ENCODE measurements at regions not wholly inside any gene's neighbourhood (a gene's known extent, or its start where the extent isn't known, plus 50 kb on each side); places are given as distances from the start of the nearest gene placed in this dataset.

DNA sequence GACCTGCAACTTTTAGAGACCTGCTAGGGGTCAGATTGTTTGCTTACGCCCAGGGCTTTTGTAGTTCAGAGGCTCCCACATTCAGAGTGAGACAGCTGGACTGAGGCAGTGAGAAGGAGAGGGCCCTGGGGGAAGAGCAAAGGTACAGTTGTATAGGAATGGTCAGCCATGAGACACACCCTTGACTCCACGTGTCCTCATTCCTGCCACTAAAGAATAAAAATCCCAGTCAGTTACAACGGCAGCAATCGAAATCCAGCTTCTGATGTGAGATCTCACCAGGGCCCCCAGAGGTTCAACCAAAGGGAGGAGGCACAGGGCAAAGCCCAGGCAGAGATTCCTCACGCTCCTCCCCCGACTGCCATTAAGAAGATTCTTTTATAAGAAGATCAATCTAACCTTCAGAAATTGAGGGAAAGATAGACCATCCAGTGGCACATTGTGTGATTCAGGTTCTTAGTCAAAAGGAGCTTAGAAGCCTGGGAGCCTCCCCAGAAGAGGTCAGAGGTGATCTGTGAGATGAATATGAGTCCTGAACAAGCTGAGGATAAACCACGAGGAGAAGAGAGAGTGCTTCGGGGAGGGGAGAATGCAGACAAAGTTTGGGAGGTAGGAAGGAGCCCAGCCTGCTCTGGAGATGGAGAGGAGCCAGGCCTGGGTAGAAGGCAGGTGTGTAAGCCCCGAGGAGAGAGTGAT, 317.0 kb downstream of the CYP26B1 start:
- no peak overlapping the region for H4K5ac ChIP-seq (ENCODE audit: insufficient read length, low read depth, low read length)
- no peak overlapping the region for H3K23ac ChIP-seq (ENCODE audit: insufficient read length)
- no peak overlapping the region for H3K9ac ChIP-seq (replicated peaks in 1 of 4; ENCODE audit: extremely low read depth in 1 of 4, low read depth in 3 of 4, low read length in 3 of 4)
- H3K27me3 ChIP-seq (replicated peaks in 1 of 4; ENCODE audit: control insufficient read depth in 3 of 4, extremely low read depth in 1 of 4, insufficient read depth in 3 of 4, low read length in 3 of 4): no peaks in the 10 kb centered on the region
- H3K27ac ChIP-seq (ENCODE audit: low read depth, low read length): no peak overlapping the region
- DNase-seq (ENCODE audit: low read depth in 1 of 2, low spot score in 2 of 2): no peak
- H4K8ac ChIP-seq (ENCODE audit: extremely low read depth, insufficient read depth, low read length): no peak overlapping the region
- no peak overlapping the region for H3K14ac ChIP-seq (ENCODE audit: insufficient read length)
- no peaks in the 10 kb centered on the region for H3K79me2 ChIP-seq (ENCODE audit: control insufficient read depth in 1 of 2, insufficient read depth in 2 of 2, low read length in 2 of 2)
- H2BK5ac ChIP-seq (ENCODE audit: low read depth, low read length): no peak overlapping the region
- no peak overlapping the region for H3K4ac ChIP-seq (replicated peaks; ENCODE audit: insufficient read length, low read depth, low read length)
- ChIA-PET POLR2A (ENCODE audit: partially characterized antibody) (no interaction called here), CTCF (ENCODE audit: partially characterized antibody) (interaction anchor here (1.7 kb wide), 2 partner anchors 15 to 31 kb away, joined by 4 to 6 read pairs; no protein-coding TSS in a partner anchor)
- no peak overlapping the region for H3K4me3 ChIP-seq (ENCODE audit: extremely low read depth in 1 of 4, insufficient read depth in 2 of 4, low read depth in 3 of 4, low read length in 4 of 4)
- H3K9me3 ChIP-seq (ENCODE audit: insufficient read depth in 2 of 2, low read depth in 1 of 2, low read length in 1 of 2): no peaks in the 10 kb centered on the region
- H2AK5ac ChIP-seq (ENCODE audit: low read depth, low read length): no peak overlapping the region
- no peak for FAIRE-seq
- H3K23me2 ChIP-seq (ENCODE audit: low read depth, low read length): peaks cover 5% of the 10 kb centered on the region; the same call in 1 of the 2 replicates
- H2AFZ ChIP-seq (ENCODE audit: low read length): no peak overlapping the region
- H2BK12ac ChIP-seq (ENCODE audit: low read depth, low read length): no peak overlapping the region
- no peak overlapping the region for H3K18ac ChIP-seq (ENCODE audit: extremely low read depth, low read length)
- no peak overlapping the region for H2BK120ac ChIP-seq (replicated peaks; ENCODE audit: low read depth, low read length)
- no peak overlapping the region for H3K4me2 ChIP-seq (ENCODE audit: insufficient read depth in 1 of 2, low read depth in 2 of 2, low read length in 2 of 2)
- 89% methylated on average over 9 of the region's 9 CpGs; no CpG with 5 or more reads in 1 of the 2 experiments for WGBS, 2 experiments (ENCODE audit: extremely low coverage in 1 of 2, insufficient coverage in 1 of 2, insufficient read length in 1 of 2, insufficient replicate concordance in 2 of 2, low coverage in 1 of 2, low lambda C conversion rate in 2 of 2, missing lambda C conversion rate in 1 of 2)
- no peaks in the 10 kb centered on the region for H3K79me1 ChIP-seq (ENCODE audit: low read depth, low read length)
- no peak overlapping the region for H3K56ac ChIP-seq (replicated peaks; ENCODE audit: insufficient read length, low read depth, low read length)
- no peaks in the 10 kb centered on the region; a peak in 1 of 8 replicates for H3K36me3 ChIP-seq (ENCODE audit: control insufficient read depth in 2 of 4, insufficient read depth in 4 of 4, low read length in 3 of 4)
- H4K91ac ChIP-seq (replicated peaks; ENCODE audit: insufficient read length, low read length): no peak overlapping the region
- TF ChIP-seq TCF12 (IDR thresholded peaks at IDR 0.05; ENCODE audit: low read depth, low read length): no peak
- no peak for TF ChIP-seq GTF2F1 (IDR thresholded peaks at IDR 0.05; ENCODE audit: borderline replicate concordance, low read depth, low read length)
- no peak for TF ChIP-seq NANOG (IDR thresholded peaks at IDR 0.05; ENCODE audit: insufficient read depth, low read depth, low read length, poor library complexity, severe bottlenecking)
- H4K20me1 ChIP-seq (replicated peaks in 1 of 2; ENCODE audit: control insufficient read depth in 1 of 2, insufficient read depth in 2 of 2, low read length in 2 of 2): peaks cover 0 to 2% of the 10 kb centered on the region in 2 experiments
- H2BK20ac ChIP-seq (ENCODE audit: low read length): no peak overlapping the region
- no peaks in the 10 kb centered on the region for H3K4me1 ChIP-seq (replicated peaks in 1 of 4; ENCODE audit: control insufficient read depth in 3 of 4, insufficient read depth in 4 of 4, low read length in 3 of 4)
- H2BK15ac ChIP-seq (ENCODE audit: low read length): no peak overlapping the region
